NCI-H526 treated with DMSO at 0.1 percent for 48 hours (cell line): ENCODE measurements at regions not wholly inside any gene's neighbourhood (a gene's known extent, or its start where the extent isn't known, plus 50 kb on each side); places are given as distances from the start of the nearest gene placed in this dataset.

Experiments
- DNase-seq: peaks from one replicate; lab custom pipeline; 2025; lab: John Stamatoyannopoulos, UW

DNA sequence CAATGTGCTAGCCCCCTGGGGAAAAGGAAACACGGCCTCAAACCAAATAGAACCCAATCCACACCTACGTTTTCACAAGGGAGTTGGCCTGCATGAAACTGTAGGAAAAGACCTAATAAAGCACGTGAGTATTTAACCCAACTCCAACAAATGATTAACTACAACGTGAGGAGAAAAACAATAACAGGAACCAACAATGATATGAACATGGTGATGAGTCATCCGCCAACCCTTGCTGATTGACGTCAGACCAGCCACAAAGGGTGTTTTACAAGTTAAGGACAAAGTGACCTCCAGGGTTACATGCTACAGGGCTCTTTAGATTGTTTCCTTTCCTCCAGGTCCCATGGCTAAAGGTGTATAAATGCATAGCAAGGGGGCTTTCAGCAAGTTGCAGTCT lies 460.5 kb downstream of the COG6 start:
- no peak for DNase-seq

DNA sequence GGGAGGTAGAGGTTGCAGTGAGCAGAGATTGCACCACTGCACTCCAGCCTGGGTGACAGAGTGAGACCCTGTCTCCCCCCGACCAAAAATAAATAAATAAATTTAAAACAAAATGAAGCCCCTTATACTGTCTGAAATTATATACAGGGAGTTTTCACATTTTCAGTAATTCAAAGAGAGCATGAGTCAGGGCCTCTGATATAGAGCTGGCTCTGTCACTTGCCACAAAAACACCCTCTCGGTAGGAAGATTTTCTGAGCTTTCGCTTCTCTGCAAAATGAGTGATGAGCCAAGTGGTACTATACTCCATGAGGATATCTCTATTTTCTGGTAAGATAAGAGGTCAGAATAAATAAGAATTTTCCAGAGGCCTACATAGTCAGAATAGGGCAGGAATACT lies 462.9 kb downstream of the COG6 start:
- no peak for DNase-seq

DNA sequence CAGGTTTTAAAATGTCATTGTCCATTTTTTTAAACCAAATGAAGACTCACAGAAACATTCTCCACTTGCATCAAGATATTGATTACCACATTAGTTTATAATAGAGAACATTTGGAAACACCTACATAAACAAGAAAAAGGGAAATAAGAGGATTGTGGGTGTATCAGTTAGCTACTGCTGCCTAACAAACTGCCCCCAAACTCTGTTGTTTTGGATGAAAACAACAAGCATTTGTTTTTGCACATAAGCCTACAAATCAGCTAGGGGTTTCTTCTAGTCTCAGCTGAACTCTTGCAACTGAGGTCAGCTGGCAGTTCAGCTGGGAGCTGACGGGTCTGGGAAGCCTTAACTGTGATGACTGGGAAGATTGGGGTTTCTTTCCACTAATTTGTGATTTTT lies 464.4 kb downstream of the COG6 start:
- DNase-seq, result no peak

DNA sequence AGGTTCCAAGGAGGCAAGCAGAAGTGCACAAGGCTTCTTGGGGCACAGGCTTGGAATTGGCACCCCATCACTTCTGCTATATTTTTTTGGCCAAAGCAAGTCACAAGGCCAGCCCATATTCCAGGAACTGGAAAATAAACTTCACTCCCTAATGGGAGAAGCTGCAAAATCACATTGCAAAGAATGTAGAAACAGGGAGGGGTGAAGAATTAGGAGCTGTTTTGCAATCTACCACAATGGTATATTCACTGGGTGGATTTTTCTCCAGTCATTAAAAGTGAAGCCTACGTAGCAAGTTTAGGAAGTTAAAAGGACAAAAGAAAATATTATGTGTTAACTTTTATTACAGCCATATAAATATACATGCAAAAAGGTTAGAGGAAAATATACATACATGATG lies 464.8 kb downstream of the COG6 start:
- DNase-seq, result no peak

DNA sequence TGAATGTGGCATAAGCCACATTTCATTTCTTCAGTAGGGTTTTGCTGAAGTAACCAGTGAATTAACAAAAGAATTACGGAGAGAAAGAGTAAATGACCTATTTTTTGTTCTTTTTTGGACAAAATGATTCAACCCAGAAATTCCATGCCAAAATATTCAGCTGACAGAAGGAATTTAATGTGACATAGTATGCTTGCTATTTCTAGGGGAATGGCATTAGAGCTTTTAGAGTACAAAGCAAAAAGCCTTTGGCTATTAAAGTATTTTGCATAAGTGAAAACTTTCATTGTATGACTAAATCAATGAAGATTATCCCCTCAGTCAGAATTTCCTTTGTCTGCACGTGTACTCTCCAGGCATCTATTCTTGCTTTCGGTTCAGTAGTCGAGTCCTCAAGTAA lies 465.3 kb downstream of the COG6 start:
- DNase-seq, result no peak

DNA sequence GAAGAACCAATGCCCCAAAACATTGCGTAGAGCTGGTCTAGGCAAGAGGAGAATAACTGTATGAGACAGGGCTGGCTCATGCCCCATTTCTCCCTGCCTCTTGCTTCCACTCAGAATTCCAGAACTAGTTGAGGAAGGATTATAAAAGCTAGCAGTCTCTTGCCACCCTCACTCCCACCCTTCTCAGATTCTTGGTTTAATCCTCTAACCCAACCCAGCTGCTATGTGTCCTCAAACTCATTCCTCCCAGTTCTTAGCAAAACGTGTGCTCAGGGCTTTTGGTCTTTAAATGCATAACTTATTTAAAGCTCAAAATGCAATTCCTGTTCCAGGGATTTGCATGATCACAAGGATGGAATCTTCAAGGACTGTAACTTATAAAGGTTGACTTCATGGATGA lies 466.3 kb downstream of the COG6 start:
- no peak for DNase-seq

DNA sequence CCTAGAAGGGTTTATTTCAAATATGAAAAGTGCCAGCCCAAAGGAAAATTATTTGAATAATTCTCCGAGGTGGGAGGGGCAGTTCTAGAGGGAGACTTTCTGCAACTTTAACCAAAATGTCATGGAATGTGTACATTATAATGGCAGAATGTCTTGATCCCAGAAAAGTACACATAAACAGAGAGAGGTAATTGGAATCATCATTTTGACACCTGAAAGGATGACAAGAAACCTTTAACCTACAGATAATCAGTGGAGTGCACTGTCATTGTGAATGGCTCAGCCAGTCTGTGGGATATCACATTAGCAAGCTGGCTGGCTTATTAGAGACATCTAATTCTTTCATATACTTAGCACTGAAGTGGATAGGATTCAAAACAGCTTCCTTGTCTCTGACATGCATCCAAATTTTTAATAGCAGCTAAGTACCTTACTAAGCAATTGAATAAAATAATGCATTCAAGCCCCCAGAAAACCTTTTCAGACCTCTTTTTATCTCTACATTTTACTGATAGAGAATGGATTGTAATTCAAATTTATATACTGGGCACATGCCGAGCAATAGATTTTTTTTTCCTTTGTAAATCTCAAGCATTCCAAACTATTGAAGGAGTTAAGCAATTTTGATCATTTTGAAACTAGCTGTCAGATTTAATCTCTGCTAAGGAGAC lies 468.6 kb downstream of the COG6 start:
- no peak for DNase-seq

DNA sequence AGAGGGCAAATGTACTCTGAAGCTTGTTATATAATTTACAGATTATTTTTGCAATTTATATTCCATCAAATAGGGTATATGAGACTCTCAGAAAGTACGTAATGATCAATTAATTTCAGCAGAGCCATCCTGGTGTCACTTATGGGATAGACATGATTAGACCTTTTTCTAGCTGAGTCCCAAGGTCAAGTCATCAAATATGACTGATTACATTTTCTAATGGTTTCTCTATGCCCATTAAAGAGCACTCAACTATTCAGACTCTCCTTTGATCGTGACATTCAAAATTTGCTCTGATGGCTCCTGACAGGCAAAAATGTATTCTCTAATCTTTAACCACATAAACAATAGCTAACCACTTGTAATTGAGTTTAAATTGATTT lies 469.2 kb downstream of the COG6 start:
- DNase-seq, result no peak

DNA sequence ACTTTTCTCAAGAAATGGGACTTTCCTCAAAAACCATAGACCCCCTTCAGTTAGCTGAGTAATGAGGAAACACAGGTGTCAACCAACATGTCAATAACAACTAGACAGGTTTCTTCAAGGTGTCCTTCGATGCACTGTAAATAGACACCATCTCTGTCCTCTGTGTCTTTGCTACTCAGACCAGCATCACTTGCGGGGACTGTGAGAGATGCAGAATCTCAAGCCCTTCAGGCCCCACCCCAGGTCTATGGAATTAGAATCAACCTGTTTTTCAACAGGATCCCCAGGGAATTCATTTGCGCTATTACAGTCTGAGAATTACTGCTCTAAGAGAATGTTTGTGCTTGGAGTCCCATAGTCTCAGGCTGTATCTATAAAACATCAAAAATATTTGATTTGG lies 469.9 kb downstream of the COG6 start:
- DNase-seq, result peak; percentile 23

DNA sequence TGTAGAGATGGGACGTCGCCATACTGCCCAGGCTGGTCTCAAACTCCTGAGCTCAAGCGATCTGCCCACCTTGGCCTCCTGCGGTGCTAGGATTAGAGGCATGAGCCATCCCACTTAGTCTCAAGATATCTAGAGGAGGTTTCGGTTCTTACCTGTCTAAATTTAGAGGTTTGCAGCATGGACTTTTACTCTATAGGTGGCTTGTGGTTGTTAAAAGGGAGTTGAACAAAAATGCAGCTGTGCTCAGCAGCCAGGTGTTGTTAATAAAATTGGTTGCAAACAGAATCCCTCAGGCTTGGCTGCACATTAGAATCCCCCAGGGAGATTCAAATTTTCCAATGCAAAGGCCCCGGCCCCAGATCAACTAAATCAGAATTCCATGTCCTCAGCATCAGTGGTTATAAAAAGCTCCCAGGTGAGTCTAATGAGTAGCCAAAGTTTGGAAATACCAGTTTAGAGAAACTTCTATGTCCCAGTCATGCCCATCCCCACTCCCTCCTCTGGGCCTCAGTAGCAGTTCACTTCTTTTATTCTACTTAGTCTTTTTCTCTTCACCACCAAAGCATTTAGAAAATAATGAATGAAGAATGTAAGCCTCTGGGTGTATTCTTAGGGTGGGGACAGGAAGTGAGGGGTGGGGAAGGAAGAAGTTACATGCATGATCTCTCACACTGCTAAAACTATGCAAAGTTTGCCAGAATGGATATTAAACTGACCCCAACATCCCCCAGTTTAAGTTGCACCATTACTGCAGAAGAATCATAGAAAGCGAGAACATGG lies 471.0 kb downstream of the COG6 start:
- peak; percentile 93 for DNase-seq

DNA sequence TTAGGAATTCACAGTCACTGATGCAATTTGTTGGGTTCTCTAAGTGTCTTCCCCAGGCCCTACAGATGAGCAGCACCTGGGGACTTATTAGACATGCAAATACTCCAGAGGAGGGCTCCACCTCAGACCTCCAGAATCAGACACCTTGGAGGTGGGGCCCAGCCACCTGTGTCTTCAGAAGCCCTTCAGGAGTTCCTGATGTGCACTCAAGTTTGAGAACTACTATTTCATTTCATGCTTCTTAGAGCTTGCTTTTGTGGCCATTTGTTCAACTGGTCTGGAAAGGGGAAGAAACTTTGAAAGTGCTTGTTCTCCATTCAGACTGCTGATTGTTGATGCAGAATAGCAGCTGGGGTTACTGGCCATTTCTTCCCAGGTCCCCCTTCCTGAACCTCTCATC lies 472.0 kb downstream of the COG6 start:
- no peak for DNase-seq

DNA sequence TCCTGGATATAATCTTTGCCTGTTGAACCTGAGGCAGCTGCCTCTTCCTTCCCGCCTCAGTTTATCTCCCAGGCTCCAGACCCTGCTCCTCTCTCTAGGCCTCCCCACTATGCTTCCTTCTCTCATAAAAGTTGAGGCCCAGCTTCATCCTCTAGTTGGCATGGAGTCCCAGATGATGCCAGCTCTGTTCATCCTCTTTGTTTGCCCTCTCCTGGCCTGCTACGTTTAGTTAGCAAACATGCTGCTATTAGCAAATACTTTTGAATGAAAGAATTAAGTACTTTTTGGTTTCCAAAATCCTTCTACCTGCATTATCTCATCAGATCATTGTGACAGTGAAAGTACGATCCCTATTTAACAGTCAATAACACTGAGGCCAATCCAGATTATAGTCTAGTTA lies 472.5 kb downstream of the COG6 start:
- no peak for DNase-seq

DNA sequence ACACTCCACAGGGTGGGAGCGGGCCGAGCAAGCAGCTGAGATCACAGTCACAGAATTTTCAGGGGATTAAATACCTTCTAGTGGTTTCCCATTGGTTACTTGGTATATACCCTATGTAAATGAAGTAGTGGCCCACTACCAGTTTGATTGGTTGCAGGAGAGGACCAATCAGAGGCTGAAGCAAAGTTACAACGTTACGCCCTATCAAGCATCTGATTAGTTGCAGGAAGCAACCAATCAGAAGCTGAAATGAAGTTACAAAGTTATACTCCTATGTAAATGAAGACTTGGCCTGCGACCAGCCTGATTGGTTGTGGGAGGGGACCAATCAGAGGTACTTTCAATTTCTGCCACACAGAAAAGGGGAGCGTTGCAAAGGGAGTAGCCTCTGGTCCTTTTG lies 474.0 kb downstream of the COG6 start:
- DNase-seq, result no peak

DNA sequence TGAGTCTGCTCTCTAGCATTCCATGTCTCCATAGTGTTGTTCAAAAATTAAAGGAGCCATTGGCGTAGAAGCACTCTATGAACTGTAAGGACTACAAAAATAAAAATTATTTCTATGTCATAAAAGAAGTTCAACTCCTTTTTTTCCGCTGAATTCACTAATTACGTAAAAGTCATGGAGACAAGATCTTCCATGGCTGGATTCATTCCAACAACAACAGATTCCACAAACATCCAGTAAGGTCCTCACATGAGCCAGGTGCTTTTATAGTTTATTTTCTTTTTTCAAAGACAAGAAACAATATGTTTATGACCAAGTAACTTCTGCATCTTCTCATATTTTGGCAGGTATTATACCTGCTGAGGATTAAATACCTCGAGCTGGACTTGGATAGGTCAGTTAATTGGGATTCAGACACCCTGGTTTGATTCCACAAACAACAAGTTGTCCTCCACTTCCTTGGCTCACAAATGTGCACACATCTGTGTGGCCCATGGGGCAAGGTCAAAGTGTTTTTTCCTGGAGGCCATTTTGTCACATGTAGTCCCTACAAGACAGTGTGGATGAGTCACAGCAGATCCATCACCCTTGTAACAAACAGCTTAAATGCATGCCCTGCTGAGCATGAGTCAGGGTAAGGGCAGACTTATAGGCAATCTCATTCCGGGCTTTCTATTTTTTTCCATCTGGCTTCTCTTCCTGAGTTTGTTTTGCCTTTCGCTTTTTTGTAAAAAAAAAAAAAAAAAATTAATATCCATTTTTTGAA lies 475.6 kb downstream of the COG6 start:
- no peak for DNase-seq

DNA sequence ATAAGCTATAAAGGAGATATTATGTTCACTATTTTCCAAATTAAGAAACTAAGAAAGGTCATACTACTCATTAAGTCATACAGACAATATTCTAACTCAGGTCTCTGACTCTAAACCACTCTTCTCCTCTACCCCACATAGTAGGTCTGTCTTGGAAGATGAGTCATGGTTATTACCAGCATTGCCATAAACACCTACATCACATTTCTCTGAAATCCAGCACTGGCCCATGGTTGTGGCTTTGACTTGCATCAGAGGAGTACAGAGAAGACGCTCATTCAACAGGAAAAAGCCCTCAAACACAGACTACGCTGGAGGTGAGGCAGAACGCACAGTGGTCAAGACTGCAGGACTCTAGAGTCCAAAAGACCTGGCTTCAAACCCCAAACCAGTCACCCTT lies 476.8 kb downstream of the COG6 start:
- DNase-seq, result no peak

DNA sequence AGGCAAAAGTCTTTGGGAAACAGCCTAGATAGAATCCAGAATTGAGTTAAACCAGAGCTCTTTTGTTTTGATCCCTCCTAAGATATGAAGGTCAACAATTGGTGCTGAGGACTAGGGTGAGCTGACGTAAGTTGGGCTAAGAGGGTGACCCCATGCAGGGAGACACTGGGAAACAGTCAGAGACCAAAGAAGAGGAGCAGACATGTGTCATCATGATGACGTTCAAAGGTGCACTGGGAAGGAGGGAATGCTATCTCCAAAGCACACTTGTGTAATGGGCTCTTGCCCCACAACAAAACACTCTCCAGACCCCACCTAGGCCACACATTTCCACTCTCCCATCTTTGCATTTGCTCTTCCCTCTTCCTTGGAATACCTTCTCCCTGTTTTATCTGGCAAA lies 481.4 kb downstream of the COG6 start:
- DNase-seq, result no peak

DNA sequence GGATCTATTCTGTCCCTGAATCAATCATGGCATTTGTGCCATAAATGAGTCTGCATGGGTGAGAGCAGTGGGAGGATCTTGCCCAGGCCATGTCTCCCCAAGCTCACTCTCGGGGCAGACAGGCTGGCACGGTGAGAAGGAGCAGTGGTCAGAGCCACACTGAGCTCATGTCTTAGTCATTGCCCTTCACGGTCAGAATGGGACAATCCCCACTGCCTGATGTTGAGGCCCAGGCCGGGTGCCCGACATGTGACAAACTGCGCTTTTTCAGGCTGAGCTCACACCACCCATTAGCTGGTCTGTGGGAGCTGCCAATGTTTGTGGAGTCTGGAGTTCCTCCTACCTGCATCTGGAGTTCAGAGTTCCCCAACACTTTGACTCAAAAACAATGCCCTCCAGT lies 481.9 kb downstream of the COG6 start:
- no peak for DNase-seq

DNA sequence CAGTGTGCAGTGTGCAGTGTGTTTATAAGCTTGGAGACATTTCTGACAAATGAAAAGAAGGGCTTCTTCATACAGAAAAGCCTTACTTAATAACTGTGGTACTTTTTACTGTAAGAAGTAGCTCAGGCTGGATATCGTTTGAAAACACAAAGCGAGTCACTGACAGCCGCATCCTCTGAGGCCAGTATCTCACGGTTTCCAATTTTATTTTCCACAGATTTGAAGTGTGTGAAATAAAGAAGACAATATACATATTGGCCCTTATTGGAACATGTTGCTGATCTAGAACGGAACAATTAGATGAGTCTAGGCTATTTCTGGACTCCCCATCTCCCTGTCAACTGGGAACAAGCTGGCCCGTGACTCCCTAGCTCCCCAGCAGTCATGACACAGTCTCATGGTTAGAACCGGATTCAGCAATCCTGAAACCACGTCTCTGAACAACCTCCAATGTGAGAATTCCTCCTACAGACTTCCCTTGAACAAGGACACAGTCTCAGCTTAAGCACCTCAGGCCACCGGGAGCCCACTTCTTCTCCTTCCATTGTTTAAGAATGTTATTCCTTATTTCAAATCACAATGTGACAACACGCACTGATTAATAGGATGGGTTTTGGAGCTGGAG lies 484.5 kb downstream of the COG6 start:
- DNase-seq, result no peak

DNA sequence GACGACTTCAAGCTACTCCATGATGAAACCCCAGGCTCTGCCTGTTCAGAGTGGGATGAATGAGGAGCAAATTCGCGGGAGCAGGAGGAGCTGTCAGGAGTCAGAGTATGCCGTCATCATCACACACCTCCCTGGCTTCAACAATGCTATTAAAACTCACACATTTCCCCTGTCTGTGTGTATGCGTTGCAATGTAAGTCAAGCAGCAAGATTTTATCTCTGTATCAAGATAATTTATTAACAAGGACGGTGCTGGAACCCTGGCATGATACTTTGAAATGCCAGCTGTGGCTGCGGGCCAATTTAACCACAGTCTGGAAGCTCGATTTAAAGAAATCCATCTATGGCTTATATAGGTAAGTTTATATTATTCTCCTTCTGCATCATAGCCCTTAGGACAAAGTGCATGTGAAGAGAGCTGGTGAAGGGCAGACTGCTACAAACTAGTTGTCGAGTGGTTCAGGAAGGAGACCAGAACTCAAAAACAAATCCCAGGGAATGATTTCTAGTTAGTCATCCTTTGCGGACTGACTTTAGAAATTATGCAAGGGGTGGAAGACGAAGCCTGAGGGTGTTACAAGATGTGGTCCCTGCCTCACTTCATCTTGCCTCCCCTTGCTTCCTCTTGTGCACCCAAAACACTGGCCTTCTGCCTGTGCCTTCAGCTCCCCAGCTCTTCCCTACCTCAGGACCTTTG lies 486.5 kb downstream of the COG6 start:
- DNase-seq, result no peak

DNA sequence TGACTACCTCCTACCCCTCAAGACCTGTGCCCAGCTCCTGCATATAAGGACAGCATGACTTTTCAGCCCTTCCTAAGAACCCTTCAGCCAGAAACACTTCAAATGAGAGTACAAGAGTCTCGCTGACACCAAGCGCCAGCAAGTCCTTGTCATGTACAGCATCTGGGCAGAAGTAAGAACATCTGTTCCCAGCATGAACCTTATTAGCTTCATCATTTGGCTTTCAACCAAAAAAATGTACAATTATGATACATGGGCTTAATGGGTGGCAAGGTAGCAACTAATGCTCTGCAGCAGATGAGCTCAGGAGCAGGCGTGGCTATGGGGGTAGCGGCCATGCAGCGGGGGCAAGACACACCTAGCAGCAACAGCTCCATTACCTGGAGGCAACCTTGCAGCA lies 487.6 kb downstream of the COG6 start:
- no peak for DNase-seq

DNA sequence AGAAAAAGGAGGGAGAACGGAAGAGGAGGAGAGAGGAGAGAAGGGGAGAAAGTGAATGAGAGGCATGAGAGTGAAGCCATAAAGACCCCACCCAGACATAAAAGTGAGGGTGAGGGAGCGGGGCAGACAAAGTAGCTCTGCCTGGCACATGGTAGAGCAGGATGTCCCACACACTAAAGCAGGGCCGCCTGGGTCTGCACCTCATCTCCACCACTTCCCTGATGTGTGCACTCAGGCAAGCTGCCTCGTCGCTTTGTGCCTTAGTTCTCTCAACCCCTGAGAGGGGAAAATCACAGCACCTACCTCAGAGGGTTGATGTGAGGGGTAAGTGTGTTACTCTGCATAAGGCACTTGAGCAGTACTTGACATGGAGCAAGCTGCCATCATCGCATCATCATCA lies 488.1 kb downstream of the COG6 start:
- DNase-seq, result no peak

DNA sequence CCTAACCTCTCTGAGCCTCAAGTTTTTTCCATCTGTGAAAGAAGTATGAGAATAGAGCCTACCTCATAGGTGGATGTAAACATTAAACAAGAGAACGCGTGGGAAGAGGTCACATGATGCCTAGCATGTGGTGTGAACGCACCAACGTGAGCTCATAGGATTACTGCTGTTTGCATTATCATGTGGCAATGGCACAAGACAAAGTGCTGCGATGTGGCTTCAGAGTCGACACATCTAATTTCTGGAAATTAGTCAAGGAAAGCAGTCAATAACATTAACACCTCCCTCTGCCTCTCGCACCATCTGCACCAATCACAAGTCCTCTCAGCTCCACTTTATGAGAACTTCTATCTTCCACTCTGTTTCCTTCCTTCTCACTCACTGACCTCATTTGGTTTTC lies 489.7 kb downstream of the COG6 start:
- DNase-seq, result no peak
